Amygdala (tissue), 56 donors: ENCODE measurements at regions not wholly inside any gene's neighbourhood (a gene's known extent, or its start where the extent isn't known, plus 50 kb on each side); places are given as distances from the start of the nearest gene placed in this dataset.

Experiments used
- DNase-seq, 56 donors: peaks; one replicate each; lab custom pipeline; 2025; lab: John Stamatoyannopoulos, UW

GRCh38 chr5:74501674-74502478, 138.7 kb downstream of the ENC1 start:
- DNase-seq: no peak

- no peak for DNase-seq
Measured at GRCh38 chr5:74500110-74500917, 140.2 kb downstream of the ENC1 start.

- no peak for DNase-seq
Measured at GRCh38 chr5:74499256-74500050, 141.1 kb downstream of the ENC1 start.

GRCh38 chr5:74497706-74498105, 142.8 kb downstream of the ENC1 start:
- DNase-seq: no peak

GRCh38 chr5:74493411-74493810, 147.1 kb downstream of the ENC1 start:
- no peak for DNase-seq

- DNase-seq: no peak
Measured at GRCh38 chr5:74492230-74492629, 148.3 kb downstream of the ENC1 start.

GRCh38 chr5:74491586-74491985, 148.9 kb downstream of the ENC1 start:
- no peak for DNase-seq

- no peak for DNase-seq
Measured at GRCh38 chr5:74490814-74491213, 149.7 kb downstream of the ENC1 start.

GRCh38 chr5:74482990-74483389, 157.5 kb downstream of the ENC1 start:
- DNase-seq: peak in 4 of 56 donors; percentile 1 to 5 (median 2)

- DNase-seq: no peak
Measured at GRCh38 chr5:74482523-74482922, 158.0 kb downstream of the ENC1 start.

- DNase-seq: peak in 1 of 56 donors; percentile 7
Measured at GRCh38 chr5:74481357-74481756, 159.2 kb downstream of the ENC1 start.

GRCh38 chr5:74480201-74480600, 160.3 kb downstream of the ENC1 start:
- DNase-seq: no peak

- no peak for DNase-seq
Measured at GRCh38 chr5:74478328-74478727, 162.2 kb downstream of the ENC1 start.

GRCh38 chr5:74477761-74478160, 162.8 kb downstream of the ENC1 start:
- no peak for DNase-seq

- DNase-seq: no peak
Measured at GRCh38 chr5:74476819-74477453, 163.6 kb downstream of the ENC1 start.

- no peak for DNase-seq
Measured at GRCh38 chr5:74476046-74476818, 164.3 kb downstream of the ENC1 start.

- no peak for DNase-seq
Measured at GRCh38 chr5:74471875-74472274, 168.7 kb downstream of the ENC1 start.

- no peak for DNase-seq
Measured at GRCh38 chr5:74469234-74469994, 171.1 kb downstream of the ENC1 start.

GRCh38 chr5:74468421-74468820, 172.1 kb downstream of the ENC1 start:
- DNase-seq: no peak
